Fibroblast of peridontal ligament (primary cell): ENCODE measurements at regions not wholly inside any gene's neighbourhood (a gene's known extent, or its start where the extent isn't known, plus 50 kb on each side); places are given as distances from the start of the nearest gene placed in this dataset.
"Not testable (repeated sequence)": the region's sequence is repeated elsewhere in the genome, so short reads cannot be mapped to it uniquely, and the experiment has no call there.

Experiments
- DNase-seq: peaks from one replicate; pipeline ENCODE4 v3.0.0-alpha.2; 2010; ENCODE audit errors: extremely low read depth

DNA sequence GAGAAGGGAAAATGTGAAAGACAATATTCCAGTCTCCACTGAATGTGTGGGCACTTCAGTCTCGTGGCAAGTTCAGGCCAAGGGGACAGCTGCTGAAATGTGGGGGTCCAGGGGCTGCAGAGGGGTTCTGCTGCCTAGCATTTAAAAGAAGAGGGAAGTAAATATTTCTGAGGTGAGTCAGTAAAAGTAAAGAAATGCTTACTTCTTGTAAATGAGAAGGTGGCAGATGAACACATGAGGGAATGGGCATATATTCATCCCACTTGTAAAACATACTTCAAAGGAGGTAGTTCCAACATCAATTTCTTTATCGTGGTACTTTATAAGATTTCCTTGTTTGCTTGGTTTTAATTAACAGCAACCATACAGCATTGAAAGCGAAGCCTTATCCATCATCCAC is 63.1 kb upstream of the HIVEP3 start:
- no peak for DNase-seq

DNA sequence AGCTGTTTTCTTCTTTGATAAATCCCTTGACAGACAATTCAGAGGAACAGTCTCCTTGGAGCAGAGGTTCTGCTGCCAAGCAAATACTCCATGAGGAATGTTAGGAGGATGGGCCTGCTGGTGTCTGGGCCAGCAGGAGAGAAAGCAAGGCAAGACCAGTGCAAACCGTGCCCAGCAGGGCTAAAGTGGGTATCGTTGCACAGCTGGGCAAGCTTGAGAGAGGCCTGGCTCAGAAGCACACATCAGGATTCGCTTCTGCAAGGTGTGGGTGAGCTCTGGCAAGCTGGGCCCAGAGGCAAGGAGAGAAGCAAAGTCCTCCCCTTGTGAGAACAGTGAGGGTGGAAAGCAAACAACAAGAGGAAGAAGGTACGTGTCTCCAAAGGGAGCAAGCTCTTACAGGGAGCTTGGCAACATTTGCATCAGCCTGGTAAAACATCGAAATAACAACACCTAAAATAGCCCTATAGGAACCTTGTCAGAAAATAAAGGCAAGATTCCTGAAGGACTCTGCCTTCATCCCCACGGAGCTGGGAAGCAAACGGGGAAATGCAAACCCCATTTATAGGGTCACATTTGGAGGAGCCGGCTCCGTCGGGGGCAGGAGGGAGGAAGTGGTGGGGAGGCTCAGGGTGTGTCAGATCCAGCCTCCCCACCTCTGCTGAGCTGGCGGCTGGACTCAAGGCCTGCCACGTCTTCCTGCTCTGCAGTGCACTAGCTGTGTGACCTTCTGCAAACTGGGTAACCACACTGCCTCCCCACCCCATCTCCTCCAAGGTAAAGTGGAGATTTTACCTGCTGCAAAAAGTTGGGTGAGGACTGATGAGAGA is 62.3 kb upstream of the HIVEP3 start:
- DNase-seq = no peak

DNA sequence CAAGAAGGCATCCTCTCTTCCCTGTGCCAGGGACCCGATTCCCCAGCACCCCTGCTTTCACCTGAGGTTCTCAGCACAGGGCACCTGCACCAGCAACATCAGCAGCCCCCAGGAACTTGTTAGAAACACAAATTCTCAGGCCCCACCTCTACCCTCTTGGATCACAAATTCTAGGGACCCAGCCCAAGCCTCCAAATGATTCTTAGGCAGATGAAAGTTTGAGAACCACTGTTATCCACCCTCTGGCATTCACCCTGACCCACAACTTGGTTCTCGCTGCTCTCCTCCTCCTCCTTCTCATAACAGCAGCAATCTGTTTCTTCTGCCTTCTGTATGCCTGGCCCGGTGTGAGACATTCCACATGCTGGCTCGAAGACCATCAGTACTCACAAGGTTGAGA is 60.3 kb upstream of the HIVEP3 start:
- no peak for DNase-seq

DNA sequence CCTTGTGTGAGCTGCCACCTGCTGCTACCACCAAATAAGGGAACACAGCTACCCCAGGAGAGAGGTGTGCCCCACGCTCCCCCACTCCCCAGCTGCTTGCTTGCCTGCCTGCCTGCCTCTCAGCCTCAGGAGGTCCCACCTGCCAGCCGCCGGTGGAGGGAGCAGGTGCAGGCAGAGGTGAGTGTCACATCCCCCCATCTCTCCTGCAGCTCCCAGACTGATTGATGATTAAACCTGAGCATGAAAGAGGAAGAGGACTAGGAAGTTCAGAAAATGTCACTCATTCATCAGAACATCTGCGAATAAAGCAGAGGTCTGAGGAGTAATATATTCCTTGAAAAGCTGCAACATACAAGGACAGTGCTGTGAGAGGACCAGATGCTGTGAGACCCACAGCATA is 58.6 kb upstream of the HIVEP3 start:
- no peak for DNase-seq

DNA sequence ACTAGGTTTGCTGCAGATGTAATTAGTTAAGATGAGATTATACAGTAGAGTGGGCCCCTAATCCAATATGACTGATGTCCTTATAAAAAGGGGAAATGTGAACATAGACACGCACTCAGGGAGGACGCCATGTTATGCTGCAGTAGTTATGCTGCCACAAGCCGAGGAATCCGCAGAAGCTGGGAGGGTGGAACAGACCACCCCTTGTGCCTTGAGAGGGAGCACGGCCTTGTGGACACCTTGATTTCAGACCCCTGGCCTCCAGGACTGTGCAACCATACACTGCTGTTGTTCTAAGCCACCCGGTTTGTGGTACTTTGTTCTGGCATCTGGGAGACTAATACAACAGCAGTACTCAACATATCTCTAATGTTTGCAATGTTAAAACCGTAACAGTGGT is 57.9 kb upstream of the HIVEP3 start:
- no peak for DNase-seq

DNA sequence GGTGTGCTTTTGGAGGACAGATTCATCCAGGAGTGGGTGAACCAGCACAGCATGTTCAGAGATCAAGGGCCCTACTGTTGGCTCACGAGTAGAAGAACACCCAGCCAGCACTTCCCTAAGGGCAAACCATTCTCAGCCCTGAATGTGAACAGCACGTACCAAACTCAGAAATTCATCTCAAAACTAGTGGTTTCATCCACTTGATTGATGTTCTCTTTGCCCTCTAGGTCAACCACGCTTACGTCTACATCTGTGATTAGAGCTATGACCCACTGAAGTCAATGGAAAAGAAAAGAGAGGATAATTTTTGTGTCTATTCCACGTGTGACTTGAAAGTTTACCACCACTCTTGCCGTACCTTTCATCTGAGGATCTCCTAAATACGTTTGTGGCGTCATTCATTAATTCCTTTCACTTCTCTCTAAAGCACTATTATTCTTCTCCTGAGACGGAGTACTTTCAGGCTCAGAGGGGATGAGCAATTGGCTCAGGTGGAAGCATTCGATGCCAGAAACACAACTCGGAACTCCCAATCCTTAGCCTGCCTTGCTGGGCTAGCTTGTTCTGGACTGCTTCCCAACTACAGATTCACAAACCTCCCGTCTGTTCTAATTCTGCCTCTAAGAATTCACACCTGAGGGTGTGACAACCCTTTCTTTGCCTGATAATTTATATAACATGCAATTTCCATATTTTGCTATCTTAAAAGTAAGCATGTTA is 57.3 kb upstream of the HIVEP3 start:
- no peak for DNase-seq

DNA sequence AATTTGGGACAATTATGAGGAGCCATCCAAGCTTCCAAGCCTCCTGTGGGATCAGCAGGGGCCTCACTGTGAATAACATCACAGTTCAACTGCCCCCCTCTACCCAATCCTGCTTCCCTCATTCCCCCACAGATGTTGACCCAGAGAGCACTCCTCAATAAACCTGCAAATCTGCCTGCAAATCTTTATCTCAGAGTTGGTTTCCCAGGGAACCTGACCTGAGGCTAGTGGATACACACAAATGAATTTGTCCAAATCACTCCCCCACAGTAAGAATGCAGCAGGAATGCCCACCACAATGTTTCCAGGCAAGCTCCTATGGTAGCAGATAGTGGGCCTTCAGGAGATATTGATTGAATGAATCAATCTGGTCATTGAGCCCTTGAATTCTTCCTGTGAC is 56.4 kb upstream of the HIVEP3 start:
- DNase-seq = no peak

DNA sequence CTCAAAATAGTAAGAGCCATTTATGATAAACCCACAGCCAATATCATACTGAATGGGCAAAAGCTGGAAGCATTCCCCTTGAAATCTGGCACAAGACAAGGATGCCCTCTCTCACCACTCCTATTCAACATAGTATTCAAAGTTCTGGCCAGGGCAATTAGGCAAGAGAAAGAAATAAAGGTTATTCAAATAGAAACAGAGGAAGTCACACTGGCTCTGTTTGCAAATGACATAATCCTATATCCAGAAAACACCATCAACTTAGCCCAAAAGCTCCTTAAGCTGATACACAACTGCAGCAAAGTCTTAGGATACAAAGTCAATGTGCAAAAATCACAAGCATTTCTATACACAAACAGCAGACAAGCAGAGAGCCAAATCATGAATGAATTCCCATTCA is 49.8 kb upstream of the HIVEP3 start:
- DNase-seq = not testable (repeated sequence)
